Epithelial cell of proximal tubule (primary cell): ENCODE measurements at regions not wholly inside any gene's neighbourhood (a gene's known extent, or its start where the extent isn't known, plus 50 kb on each side); places are given as distances from the start of the nearest gene placed in this dataset.

Experiments used
- DNase-seq: peaks from one replicate; pipeline ENCODE4 v3.0.0-alpha.2; 2011; ENCODE audit warnings: low read depth
- H3K4me3 ChIP-seq: 2 replicates; pipeline ENCODE4 v1.5.1; 2011; ENCODE audit warnings: low read depth, mild to moderate bottlenecking, low read length
- CTCF ChIP-seq: conservative IDR thresholded peaks from 2 replicates; pipeline ENCODE4 v1.5.1; 2012; ENCODE audit warnings: low read depth, mild to moderate bottlenecking, low read length

- no peak overlapping the region for H3K4me3 ChIP-seq
- TF ChIP-seq CTCF = no peak
- DNase-seq = no peak
Observed at GRCh38 chr6:51495096-51495495, 592.3 kb downstream of the PKHD1 start.

- no peak overlapping the region for H3K4me3 ChIP-seq
- TF ChIP-seq CTCF = no peak
- no peak for DNase-seq
Observed at GRCh38 chr6:51495610-51496396, 591.6 kb downstream of the PKHD1 start.

- H3K4me3 ChIP-seq = no peak overlapping the region
- DNase-seq = no peak
- no peak for TF ChIP-seq CTCF
Observed at GRCh38 chr6:51502996-51503395, 584.4 kb downstream of the PKHD1 start.

GRCh38 chr6:51505434-51505833 lies 582.0 kb downstream of the PKHD1 start:
- H3K4me3 ChIP-seq = no peak overlapping the region
- no peak for DNase-seq
- no peak for TF ChIP-seq CTCF

GRCh38 chr6:51509597-51509996 lies 577.8 kb downstream of the PKHD1 start:
- TF ChIP-seq CTCF = no peak

GRCh38 chr6:51511081-51511480 lies 576.3 kb downstream of the PKHD1 start:
- no peak overlapping the region for H3K4me3 ChIP-seq
- TF ChIP-seq CTCF = no peak
- DNase-seq = no peak

More at GRCh38 chr6:51509597-51509996, 577.8 kb downstream of the PKHD1 start:
- DNase-seq = no peak
- no peak overlapping the region for H3K4me3 ChIP-seq

- DNase-seq = peak; percentile 83
- H3K4me3 ChIP-seq = peak overlapping the region; percentile 41
- TF ChIP-seq CTCF = no peak
Observed at GRCh38 chr6:51513891-51514747, 573.3 kb downstream of the PKHD1 start.
